HG03571 (cell line): ENCODE measurements at regions not wholly inside any gene's neighbourhood (a gene's known extent, or its start where the extent isn't known, plus 50 kb on each side); places are given as distances from the start of the nearest gene placed in this dataset.
"Not testable (repeated sequence)": the region's sequence is repeated elsewhere in the genome, so short reads cannot be mapped to it uniquely, and the experiment has no call there.

Experiments used
- ATAC-seq: cut with Tn5 transposase; IDR thresholded peaks from one replicate; pipeline ENCODE4 v1.9.1; 2021; ENCODE audit not compliant: unreplicated experiment

GRCh38 chr5:104048231-104048630 is 485.6 kb upstream of the NUDT12 start:
- no peak for ATAC-seq

- ATAC-seq = no peak
These were observed 483.4 kb upstream of the NUDT12 start for GRCh38 chr5:104045987-104046386.

GRCh38 chr5:104039871-104040270 is 477.3 kb upstream of the NUDT12 start:
- ATAC-seq = not testable (repeated sequence)

- ATAC-seq = not testable (repeated sequence)
These were observed 474.5 kb upstream of the NUDT12 start for GRCh38 chr5:104037136-104037535.

- not testable (repeated sequence) for ATAC-seq
These were observed 470.6 kb upstream of the NUDT12 start for GRCh38 chr5:104033186-104033585.

- ATAC-seq = no peak
These were observed 461.9 kb upstream of the NUDT12 start for GRCh38 chr5:104024538-104024937.

GRCh38 chr5:104023739-104024138 is 461.1 kb upstream of the NUDT12 start:
- ATAC-seq = no peak

GRCh38 chr5:104019956-104020355 is 457.4 kb upstream of the NUDT12 start:
- no peak for ATAC-seq

- ATAC-seq = no peak
These were observed 455.7 kb upstream of the NUDT12 start for GRCh38 chr5:104018299-104018698.

GRCh38 chr5:104016646-104017045 is 454.1 kb upstream of the NUDT12 start:
- no peak for ATAC-seq

- no peak for ATAC-seq
These were observed 453.2 kb upstream of the NUDT12 start for GRCh38 chr5:104015765-104016164.

- not testable (repeated sequence) for ATAC-seq
These were observed 440.2 kb upstream of the NUDT12 start for GRCh38 chr5:104002783-104003182.

- ATAC-seq = no peak
These were observed 438.5 kb upstream of the NUDT12 start for GRCh38 chr5:104001136-104001535.

- no peak for ATAC-seq
These were observed 430.4 kb upstream of the NUDT12 start for GRCh38 chr5:103993031-103993430.

- no peak for ATAC-seq
These were observed 427.5 kb upstream of the NUDT12 start for GRCh38 chr5:103990064-103990463.

GRCh38 chr5:103981592-103981991 is 419.0 kb upstream of the NUDT12 start:
- ATAC-seq = no peak

GRCh38 chr5:103973669-103974068 is 411.1 kb upstream of the NUDT12 start:
- ATAC-seq = no peak

GRCh38 chr5:103966295-103966694 is 403.7 kb upstream of the NUDT12 start:
- not testable (repeated sequence) for ATAC-seq

- ATAC-seq = no peak
These were observed 399.4 kb upstream of the NUDT12 start for GRCh38 chr5:103962023-103962422.

GRCh38 chr5:103953601-103954382 is 391.2 kb upstream of the NUDT12 start:
- no peak for ATAC-seq

- ATAC-seq = no peak
These were observed 389.2 kb upstream of the NUDT12 start for GRCh38 chr5:103951776-103952175.

GRCh38 chr5:103943230-103943629 is 380.6 kb upstream of the NUDT12 start:
- no peak for ATAC-seq

- no peak for ATAC-seq
These were observed 380.1 kb upstream of the NUDT12 start for GRCh38 chr5:103942587-103943186.
